K562 (cell line): ENCODE measurements at regions not wholly inside any gene's neighbourhood (a gene's known extent, or its start where the extent isn't known, plus 50 kb on each side); places are given as distances from the start of the nearest gene placed in this dataset.
A peak's percentile ranks its signal among the peaks of the same experiment; 100 is the strongest.

Experiments used
- ATAC-seq: fragments of 200-7000 bp; cut with Tn5 transposase; 3 replicates; pipeline ENCODE4 v1.9.1; 2020; ENCODE audit warnings: moderate library complexity
- BruUV-seq: library from RNA; stranded (reverse); fragments of 400-500 nt; replicated peaks from 2 replicates; lab custom pipeline; 2021; lab: Mats Ljungman, UMichigan
- CTCF ChIA-PET: fragments of 300-600 bp; formaldehyde crosslinking; extraction: SDS; loops from one replicate; lab custom pipeline; 2021; ENCODE audit warnings: low intra/inter-chr PET ratio; lab: Yijun Ruan, JAX
- POLR2A ChIA-PET: fragments of 300-600, 350-650 bp; sonication (Branson Sonifier 250); formaldehyde crosslinking; extraction: SDS; loops from one replicate; lab custom pipeline; 2021; ENCODE audit warnings: antibody characterized with exemption, inconsistent platforms; lab: Yijun Ruan, JAX
- DNase-seq, 4 experiments: peaks; one replicate each; pipeline versions ENCODE4 v3.0.0 to v3.0.0-alpha.2; 2011 to 2018; ENCODE audit warnings: low spot score in 3 of 4, mixed read lengths in 3 of 4; ENCODE audit errors: extremely low read depth in 1 of 4
- FAIRE-seq: peaks from 2 replicates; lab custom pipeline; 2011; peaks lifted over from hg19 to GRCh38; lab: Jason Lieb, UNC
- H2AFZ ChIP-seq: 2 replicates; pipeline ENCODE4 v1.6.0; 2011; ENCODE audit warnings: low read depth, low read length, control low read depth, inconsistent platforms
- H3K27ac ChIP-seq: fragments of 200-600 bp; 3 replicates; pipeline ENCODE4 v1.8.0; 2011; ENCODE audit warnings: low read depth, mild to moderate bottlenecking, control low read depth, inconsistent platforms, low read length, moderate library complexity, mixed read lengths; ENCODE audit errors: extremely low read depth
- H3K27me3 ChIP-seq, 2 experiments: fragments of 300-600 bp in 1 of 2; 2 replicates in 1 of 2; 3 replicates in 1 of 2; pipeline versions ENCODE4 v1.6.0 to v1.8.0; 2011; ENCODE audit warnings: inconsistent platforms in 2 of 2, low read length in 2 of 2, mild to moderate bottlenecking in 1 of 2, mixed read lengths in 1 of 2, moderate library complexity in 1 of 2; ENCODE audit not compliant: control insufficient read depth in 2 of 2, insufficient read depth in 2 of 2
- H3K36me3 ChIP-seq: fragments of 300-600 bp; 3 replicates; pipeline ENCODE4 v1.8.0; 2011; ENCODE audit warnings: mild to moderate bottlenecking, low read length, inconsistent platforms; ENCODE audit not compliant: control insufficient read depth, insufficient read depth
- H3K4me1 ChIP-seq, 2 experiments: fragments of 200-600 bp in 1 of 2; replicated peaks in 1 of 2; 2 replicates in 1 of 2; 3 replicates in 1 of 2; pipeline versions ENCODE4 v1.5.1 to v1.8.0; 2011; ENCODE audit warnings: inconsistent platforms in 2 of 2, low read length in 2 of 2, mild to moderate bottlenecking in 1 of 2, mixed read lengths in 1 of 2, moderate library complexity in 1 of 2; ENCODE audit not compliant: control insufficient read depth in 2 of 2, insufficient read depth in 2 of 2
- H3K4me2 ChIP-seq: 2 replicates; pipeline ENCODE4 v1.6.1; 2011; ENCODE audit warnings: low read length, control low read depth, inconsistent platforms, mixed read lengths; ENCODE audit not compliant: insufficient read depth
- H3K4me3 ChIP-seq: fragments of 200-600 bp; sonication (generic), shearing (Covaris generic); 2 replicates; pipeline ENCODE4 v1.5.1; 2016; ENCODE audit warnings: control low read depth, inconsistent platforms
- H3K79me2 ChIP-seq: fragments of 200-600 bp; 3 replicates; pipeline ENCODE4 v1.8.0; 2011; ENCODE audit warnings: low read length, inconsistent platforms; ENCODE audit not compliant: control insufficient read depth, insufficient read depth
- H3K9ac ChIP-seq, 2 experiments: 2 replicates each; pipeline versions ENCODE4 v1.6.0 to v1.6.1; 2011; ENCODE audit warnings: low read depth in 2 of 2, low read length in 2 of 2, control low read depth in 1 of 2, inconsistent platforms in 1 of 2, mild to moderate bottlenecking in 1 of 2, mixed read lengths in 1 of 2; ENCODE audit not compliant: insufficient read depth in 1 of 2
- H3K9me1 ChIP-seq: one replicate; pipeline ENCODE4 v1.6.0; 2011; ENCODE audit warnings: inconsistent platforms, mild to moderate bottlenecking, low read length, moderate library complexity; ENCODE audit not compliant: control insufficient read depth, insufficient read depth
- H3K9me3 ChIP-seq: replicated peaks from 2 replicates; pipeline ENCODE4 v1.5.1; 2011; ENCODE audit warnings: low read depth, low read length, inconsistent platforms; ENCODE audit not compliant: control insufficient read depth, insufficient read depth
- H4K20me1 ChIP-seq: replicated peaks from 2 replicates; pipeline ENCODE4 v1.6.1; 2011; ENCODE audit warnings: low read length, inconsistent platforms, mixed read lengths; ENCODE audit not compliant: control insufficient read depth, insufficient read depth
- ATF3 ChIP-seq, 2 experiments: fragments of 450-650 bp in 1 of 2; sonication (generic) in 1 of 2; formaldehyde crosslinking in 1 of 2; IDR thresholded peaks in 1 of 2; conservative IDR thresholded peaks in 1 of 2; 2 replicates each; pipeline versions ENCODE4 v1.6.1 to v1.8.1; 2016 to 2023; ENCODE audit warnings: mild to moderate bottlenecking in 2 of 2, moderate library complexity in 2 of 2, inconsistent platforms in 1 of 2, missing genetic modification reagents in 1 of 2
- E2F4 ChIP-seq: sonication (generic); formaldehyde crosslinking; IDR thresholded peaks from 2 replicates; pipeline ENCODE4 v1.8.0; 2022; ENCODE audit warnings: mild to moderate bottlenecking, low read depth, missing genetic modification reagents
- FOSL1 ChIP-seq: fragments of 200-800 bp; sonication (Bioruptor generic); conservative IDR thresholded peaks from 2 replicates; pipeline ENCODE4 v1.6.1; 2016; ENCODE audit warnings: missing genetic modification characterization, missing compliant biosample characterization
- FOXK1 ChIP-seq: sonication (generic); formaldehyde crosslinking; IDR thresholded peaks from 2 replicates; pipeline ENCODE4 v1.8.0; 2022; ENCODE audit warnings: missing genetic modification reagents, mild to moderate bottlenecking, borderline replicate concordance
- JUND ChIP-seq, 2 experiments: IDR thresholded peaks; 2 replicates in 1 of 2; 3 replicates in 1 of 2; pipeline ENCODE4 v1.6.1; 2011; ENCODE audit warnings: borderline replicate concordance in 2 of 2, low read depth in 2 of 2, low read length in 2 of 2, improper control_type of control experiment in 1 of 2, missing biosample characterization in 1 of 2, missing genetic modification characterization in 1 of 2, missing genetic modification reagents in 1 of 2
- NR2C1 ChIP-seq, 2 experiments: fragments of 450-650 bp; IDR thresholded peaks; 2 replicates each; pipeline ENCODE4 v1.6.1; 2017; ENCODE audit warnings: mild to moderate bottlenecking in 2 of 2, antibody characterized with exemption in 1 of 2, inconsistent platforms in 1 of 2, missing compliant biosample characterization in 1 of 2, missing genetic modification characterization in 1 of 2
- NR2C2 ChIP-seq, 2 experiments: fragments of 200-800 bp in 1 of 2; sonication (Bioruptor generic) in 1 of 2; sonication (generic) in 1 of 2; formaldehyde crosslinking in 1 of 2; IDR thresholded peaks; 2 replicates each; pipeline versions ENCODE4 v1.6.1 to v1.8.0; 2016 to 2022; ENCODE audit warnings: mild to moderate bottlenecking in 1 of 2, missing compliant biosample characterization in 1 of 2, missing genetic modification characterization in 1 of 2, missing genetic modification reagents in 1 of 2
- PHF8 ChIP-seq: fragments of 200-600 bp; sonication (generic); IDR thresholded peaks from 2 replicates; pipeline ENCODE4 v1.6.1; 2012; ENCODE audit warnings: mixed run types, mild to moderate bottlenecking, inconsistent platforms, low read length, moderate library complexity, borderline replicate concordance
- RNF219 ChIP-seq: fragments of 250-450 bp; sonication (Bioruptor Pico); IDR thresholded peaks from 2 replicates; pipeline ENCODE4 v1.5.0; 2022; ENCODE audit warnings: mild to moderate bottlenecking
- TFE3 ChIP-seq: fragments of 450-650 bp; formaldehyde crosslinking; IDR thresholded peaks from 2 replicates; pipeline ENCODE4 v1.4.0; 2020; ENCODE audit warnings: mild to moderate bottlenecking, mixed read lengths
- WGBS: fragments of 100-300 bp; shearing (Covaris generic); methylation state at CpG from one replicate; pipeline ENCODE4 v1.1.6; 2016; ENCODE audit warnings: low coverage, mixed read lengths; ENCODE audit not compliant: insufficient coverage; ENCODE audit errors: missing lambda C conversion rate; 5-methylcytosine and 5-hydroxymethylcytosine counted together
- in situ Hi-C: fragments of 300-500 bp; cut with MboI; formaldehyde crosslinking; loops from 4 replicates; pipeline ENCODE4 v1.15.0; 2018; ENCODE audit warnings: inconsistent platforms, mixed read lengths
- intact Hi-C: fragments of 100-400 bp; cut with micrococcal nuclease; formaldehyde crosslinking; loops from 2 replicates; pipeline ENCODE4 v1.14.2; 2022

GRCh38 chr1:55420929-55421716, 206.0 kb upstream of the USP24 start:
- Histone ChIP-seq H3K9me1 (no peaks in the 10 kb centered on the region), H3K27ac (no peak overlapping the region), H4K20me1 (no peaks in the 10 kb centered on the region), H3K9ac (no peak overlapping the region), H3K4me2 (no peak overlapping the region), H3K36me3 (no peaks in the 10 kb centered on the region), H3K27me3 (no peaks in the 10 kb centered on the region; a peak in 2 of 5 replicates), H3K4me3 (no peak overlapping the region), H3K79me2 (no peaks in the 10 kb centered on the region), H3K9me3 (no peaks in the 10 kb centered on the region)
- no peak for FAIRE-seq
- intact Hi-C loops (no loop called here), in situ Hi-C loops (no loop called here)
- CTCF ChIA-PET = no interaction called here
- no peak for DNase-seq
- BruUV-seq = no TSS peak
- POLR2A ChIA-PET = no interaction called here
- WGBS = 0% methylated on average over 3 of the region's 3 CpGs
- no peak for ATAC-seq
- TF ChIP-seq TFE3 (CRISPR knock-in tag) (peak; percentile 64), NR2C1 (IDR thresholded peaks at IDR 0.05) (no peak), NR2C1 (tag; IDR thresholded peaks at IDR 0.05) (0 out of 2 replicates have a peak, but pooled peaks have one; percentile 26), RNF219 (no peak), NR2C2 (CRISPR knock-in tag; IDR thresholded peaks at IDR 0.05) (no peak), NR2C2 (tag; IDR thresholded peaks at IDR 0.05) (peak; percentile 53), E2F4 (no peak), PHF8 (no peak), ATF3 (IDR thresholded peaks at IDR 0.05) (peak; percentile 46; the same call in 1 of the 2 replicates), ATF3 (CRISPR knock-in tag; conservative IDR thresholded peaks at IDR 0.05) (no peak), JUND (IDR thresholded peaks at IDR 0.05; ENCODE audit: borderline replicate concordance, low read depth, low read length) (peak; percentile 25; the same call in 1 of the 2 replicates), JUND (tag; IDR thresholded peaks at IDR 0.05; ENCODE audit: borderline replicate concordance, low read depth, low read length) (no peak), FOXK1 (no peak), FOSL1 (tag) (peak; percentile 47)
- TF ChIP-seq, all 486 proteins: peak for 6
- no peak overlapping the region for H2AFZ ChIP-seq
- H3K4me1 ChIP-seq = no peaks in the 10 kb centered on the region
